ENCODE measurements at regions not wholly inside any gene's neighbourhood (a gene's known extent, or its start where the extent isn't known, plus 50 kb on each side); places are given as distances from the start of the nearest gene placed in this dataset.
"Not testable (repeated sequence)": the region's sequence is repeated elsewhere in the genome, so short reads cannot be mapped to it uniquely, and the experiment has no call there.

DNA sequence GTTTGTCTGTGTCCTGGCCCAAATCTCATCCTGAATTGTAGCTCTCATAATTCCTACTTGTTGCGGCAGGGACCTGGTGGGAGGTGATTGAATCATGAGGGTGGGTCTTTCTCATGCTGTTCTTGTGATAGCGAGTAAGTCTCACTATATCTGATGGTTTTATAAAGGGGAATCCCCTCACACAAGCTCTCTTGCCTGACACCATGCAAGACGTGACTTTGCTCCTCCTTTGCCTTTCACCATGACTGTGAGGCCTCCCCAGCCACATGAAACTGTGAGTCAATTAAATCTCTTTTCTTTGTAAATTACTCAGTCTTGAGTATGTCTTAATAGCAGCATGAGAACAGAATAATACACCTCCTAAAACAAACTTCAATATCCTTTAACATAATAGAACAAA, 1065.6 kb downstream of the PLA2G4A start:
- no peak for DNase-seq (ENCODE audit: low spot score)

DNA sequence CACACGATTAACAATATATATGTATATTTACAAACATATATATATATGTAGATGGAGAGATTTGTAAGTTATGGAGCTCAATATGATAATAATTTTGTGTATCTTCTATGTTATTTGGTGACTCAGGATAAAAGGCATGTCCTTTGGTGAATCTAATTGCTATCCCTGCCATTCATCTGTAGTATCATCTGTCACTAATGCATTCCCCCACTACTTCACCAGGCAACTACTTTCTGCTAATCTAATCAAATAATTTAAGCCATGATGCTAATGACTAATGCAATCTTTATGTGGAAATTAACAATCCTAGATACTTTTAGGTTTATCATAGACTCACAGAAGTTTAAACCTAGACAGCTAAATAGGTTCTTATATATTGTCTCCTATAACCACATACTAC, 1074.5 kb downstream of the PLA2G4A start:
- no peak for DNase-seq (ENCODE audit: low spot score)

DNA sequence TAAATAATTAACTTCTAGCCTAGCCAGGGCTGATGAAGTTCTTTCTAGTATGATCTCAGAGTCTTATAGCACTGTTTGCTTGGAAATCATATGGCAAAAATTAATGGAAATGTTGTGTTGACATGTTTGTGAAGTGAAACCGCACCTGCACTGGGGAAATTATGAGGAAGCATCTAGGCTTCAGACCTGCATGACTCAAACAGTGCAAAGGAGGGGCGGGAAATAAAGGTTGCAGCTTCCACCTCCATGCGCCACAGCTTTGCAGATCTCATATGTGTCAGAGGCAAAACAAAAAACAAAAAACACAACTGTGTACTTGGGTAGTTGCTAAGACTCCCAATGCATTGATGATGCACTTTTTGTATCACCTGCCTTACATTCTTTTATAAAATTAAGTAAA, 1080.6 kb downstream of the PLA2G4A start:
- no peak for DNase-seq (ENCODE audit: low spot score)

DNA sequence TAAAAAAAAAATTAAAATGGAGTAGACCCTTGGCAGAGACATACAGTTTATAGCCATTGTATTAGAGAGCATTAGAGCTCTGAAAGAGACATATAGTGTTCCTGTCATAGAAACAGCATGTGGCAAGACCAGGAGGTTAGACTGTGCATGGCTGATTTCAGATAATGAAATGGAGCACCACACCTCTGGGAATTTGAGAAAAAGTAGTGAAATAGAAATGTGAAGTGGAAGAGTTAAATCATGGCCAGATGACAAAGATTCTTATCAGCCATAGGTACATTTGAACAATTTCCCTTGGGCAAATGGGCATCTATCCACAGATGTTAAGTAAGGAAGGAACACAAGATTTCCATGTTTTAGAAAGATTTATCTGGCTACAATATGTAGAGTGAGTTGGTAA, 1083.1 kb downstream of the PLA2G4A start:
- no peak for DNase-seq (ENCODE audit: low spot score)

DNA sequence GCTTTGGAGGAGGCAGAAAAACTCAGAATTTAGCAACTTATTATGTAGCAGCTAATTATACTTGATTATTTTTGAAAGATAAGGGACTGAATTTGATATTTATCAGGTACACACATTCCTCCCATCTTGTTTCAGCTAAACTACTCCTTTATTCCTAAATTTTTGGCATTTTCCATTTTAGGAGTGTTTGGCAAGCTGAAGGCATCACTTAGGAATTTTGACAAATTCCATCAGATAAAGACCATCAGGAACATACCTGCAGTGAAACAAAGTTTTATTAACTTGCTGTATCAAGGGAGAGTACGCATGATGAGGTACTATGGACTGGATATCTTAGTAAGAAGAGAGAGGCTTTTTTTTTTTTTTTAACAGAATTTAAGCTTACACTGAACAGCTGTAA, 1092.2 kb downstream of the PLA2G4A start:
- DNase-seq (ENCODE audit: low spot score), result no peak

DNA sequence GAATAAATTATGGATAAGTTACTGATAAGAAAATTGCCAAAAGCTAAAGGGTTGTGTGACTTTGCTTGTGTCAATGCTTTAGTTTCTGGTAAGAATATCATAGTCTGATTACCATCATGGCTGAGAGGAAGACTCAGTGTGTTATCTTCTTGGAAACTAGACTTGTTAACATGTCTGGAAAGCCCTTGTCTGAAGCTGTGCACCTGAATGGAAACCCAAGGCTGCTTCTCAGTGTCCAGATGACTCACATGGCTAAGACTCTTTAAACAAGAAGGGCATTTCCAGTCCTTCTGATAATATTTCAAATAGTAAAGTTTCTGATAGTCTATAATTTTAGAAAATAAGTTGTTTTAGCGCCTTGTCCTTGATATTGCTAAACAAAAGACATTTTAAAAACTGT, 1092.7 kb downstream of the PLA2G4A start:
- DNase-seq (ENCODE audit: low spot score), result no peak

DNA sequence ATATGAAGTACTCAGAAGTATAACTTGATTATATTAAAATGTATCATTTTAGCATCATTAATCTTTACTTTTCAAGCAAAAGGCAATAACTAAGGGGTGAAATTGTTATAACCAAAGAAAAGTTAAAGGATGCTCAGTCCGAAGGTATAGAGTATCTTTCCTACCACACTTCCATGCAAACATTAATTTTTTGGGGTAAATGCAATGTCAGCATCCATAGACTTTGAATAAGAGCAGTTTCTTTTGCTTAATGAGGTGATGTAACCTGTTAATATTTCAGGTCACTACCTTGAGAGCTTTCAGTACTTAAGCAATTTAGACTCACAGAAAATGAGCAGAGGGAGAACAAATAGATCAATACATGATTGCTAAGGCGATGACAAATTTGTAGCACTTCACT, 1093.5 kb downstream of the PLA2G4A start:
- DNase-seq (ENCODE audit: low spot score), result no peak

DNA sequence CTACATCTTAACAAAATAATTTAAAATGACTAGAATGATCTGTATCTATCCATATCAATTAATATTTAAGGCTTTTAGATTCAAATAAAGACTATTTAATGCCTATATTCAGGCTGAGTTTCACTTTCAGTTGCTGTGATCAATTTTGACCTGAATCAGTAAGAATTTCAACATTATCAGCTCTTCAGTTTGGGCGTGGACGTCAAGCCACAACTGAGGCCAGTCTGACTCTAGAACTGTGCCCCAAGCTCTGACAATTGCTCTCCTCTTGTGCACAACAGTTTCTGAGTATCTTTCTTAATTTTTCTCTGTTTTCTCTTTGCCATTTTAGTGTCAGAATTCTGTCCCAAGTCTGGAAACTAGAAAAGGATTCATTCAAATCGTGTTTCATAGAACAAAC, 1095.5 kb downstream of the PLA2G4A start:
- DNase-seq (ENCODE audit: low spot score), result no peak

DNA sequence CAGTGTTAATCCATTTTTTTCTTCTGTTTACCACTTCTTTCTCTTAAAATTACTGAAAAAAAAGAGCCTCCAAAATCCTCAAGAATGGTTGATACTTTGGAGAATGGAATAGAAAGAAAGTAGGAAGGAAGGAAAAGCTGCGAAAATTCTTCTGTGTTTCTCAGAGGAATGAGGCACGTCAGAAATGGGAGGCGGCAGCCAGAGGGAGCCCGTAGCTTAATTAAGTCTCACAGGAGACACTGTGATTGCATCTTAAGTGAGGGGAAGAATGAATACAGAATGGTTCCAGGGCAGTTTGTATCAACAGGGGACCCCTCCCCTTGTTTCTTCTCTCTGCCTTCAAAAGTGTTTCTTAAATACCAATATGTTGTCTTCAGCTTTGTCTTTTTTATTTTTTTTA, 1099.5 kb downstream of the PLA2G4A start:
- DNase-seq (ENCODE audit: low spot score), result peak; percentile 7

DNA sequence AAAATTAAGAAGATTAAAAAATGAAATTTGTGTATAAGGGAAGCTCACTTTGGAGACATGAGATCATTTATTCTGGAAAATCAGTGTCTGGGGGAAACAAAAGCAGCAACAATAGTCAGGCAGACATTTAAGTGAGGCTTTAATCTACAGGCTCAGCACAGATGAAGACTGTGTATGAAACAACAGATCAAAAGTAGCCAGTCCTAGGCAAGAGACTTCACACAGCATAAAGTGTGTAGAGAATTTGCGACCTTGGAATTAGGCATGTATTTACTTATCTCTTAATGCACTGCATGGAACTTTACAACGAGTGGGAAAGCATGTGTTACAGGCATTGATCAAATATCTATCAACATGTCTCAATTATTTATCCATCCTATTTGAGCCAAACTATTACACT, 1099.9 kb downstream of the PLA2G4A start:
- no peak for DNase-seq (ENCODE audit: low spot score)

DNA sequence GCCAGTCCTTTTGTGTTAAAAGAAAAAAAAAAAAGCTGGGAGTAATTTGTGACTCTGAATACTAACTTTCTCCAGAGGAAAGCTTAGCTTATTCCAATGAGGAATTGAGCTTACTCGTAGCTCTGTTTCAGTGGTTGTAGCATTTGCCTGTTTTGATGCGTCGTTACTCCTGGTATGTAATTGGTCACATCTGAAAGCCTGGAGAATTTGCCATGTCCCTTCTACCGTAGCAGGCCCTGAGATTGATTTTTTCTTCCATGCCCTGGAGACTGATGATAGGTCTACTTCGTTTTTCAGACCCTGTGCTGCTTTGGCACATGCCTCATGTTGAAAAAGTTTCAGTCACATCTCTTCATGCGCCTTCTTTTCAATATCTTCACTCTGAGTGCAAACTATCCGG, 1103.0 kb downstream of the PLA2G4A start:
- DNase-seq (ENCODE audit: low spot score), result no peak

DNA sequence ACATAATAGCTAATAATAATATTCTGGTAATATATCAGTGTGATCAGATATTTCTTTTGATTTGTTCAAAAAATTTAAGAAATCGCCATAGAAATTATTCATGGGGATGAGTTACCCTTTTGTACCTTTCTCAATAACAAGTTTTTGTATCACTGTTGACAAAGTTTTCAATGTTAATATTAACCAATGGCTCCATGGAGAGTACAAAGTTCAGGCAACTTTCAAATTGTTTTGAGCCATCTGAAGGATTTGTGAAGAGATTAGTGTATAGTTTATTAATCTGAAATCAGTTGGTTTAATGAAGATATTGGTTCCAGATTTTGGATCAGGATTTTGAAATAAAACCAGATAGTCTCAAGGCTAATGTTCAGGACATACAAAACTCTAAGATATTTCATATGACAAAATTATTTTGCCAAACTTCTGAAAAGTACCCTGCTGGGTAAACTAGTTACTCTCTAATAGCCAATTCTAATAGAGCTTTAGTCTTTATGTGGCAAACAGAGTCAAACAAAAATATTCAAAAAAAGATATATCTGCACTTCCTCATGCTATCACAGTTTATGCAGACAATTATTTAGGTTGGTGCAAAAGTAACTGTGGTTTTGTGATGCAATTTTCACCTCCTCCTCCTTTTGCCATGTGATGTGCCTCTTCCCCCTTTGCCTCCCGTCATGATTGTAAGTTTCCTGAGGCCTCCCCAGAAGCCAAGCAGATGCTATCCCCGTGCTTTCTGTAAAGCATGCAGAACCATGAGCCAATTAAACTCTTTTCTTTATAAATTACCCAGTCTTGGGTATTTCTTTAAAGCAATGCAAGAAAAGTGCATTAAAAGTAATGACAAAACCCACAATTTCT, 1105.0 kb downstream of the PLA2G4A start:
- no peak for DNase-seq (ENCODE audit: low spot score)

DNA sequence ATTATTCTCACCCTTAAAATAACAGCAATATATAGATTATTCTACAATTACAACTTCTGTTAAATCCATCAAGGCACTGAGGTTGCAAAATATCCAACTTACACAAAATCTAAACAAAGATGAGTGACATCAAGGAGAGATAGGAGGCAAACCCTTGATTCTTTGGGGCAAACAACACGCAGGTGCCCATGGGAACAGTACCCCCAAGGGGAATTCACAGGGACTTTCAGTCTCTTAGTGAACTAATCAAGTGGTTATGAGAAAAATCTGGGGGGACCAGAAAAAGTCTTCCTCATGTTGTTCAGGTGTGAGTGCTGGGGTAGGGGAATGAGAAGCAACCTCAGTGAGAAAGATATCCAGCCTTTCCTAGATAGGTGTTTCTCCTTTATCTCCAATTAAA, 1107.9 kb downstream of the PLA2G4A start:
- no peak for DNase-seq (ENCODE audit: low spot score)

DNA sequence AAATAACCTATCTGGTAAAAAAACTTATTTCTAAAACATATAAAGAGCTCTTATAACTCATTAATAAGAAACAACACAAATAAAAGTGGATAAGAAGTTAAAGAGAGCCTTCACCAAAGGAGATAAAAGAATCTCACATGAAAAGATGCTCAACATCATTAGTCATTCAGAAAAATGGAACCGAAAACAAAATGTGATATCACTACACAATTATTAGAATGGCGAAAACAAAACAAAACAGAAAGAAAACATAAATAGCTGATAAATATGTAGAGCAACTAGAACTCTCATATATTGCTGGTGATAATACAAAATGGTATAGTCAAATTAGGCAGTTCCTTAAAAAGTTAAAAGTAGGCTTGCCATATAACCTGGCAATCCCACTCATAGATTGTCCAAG, 1109.3 kb downstream of the PLA2G4A start:
- DNase-seq (ENCODE audit: low spot score), result no peak

DNA sequence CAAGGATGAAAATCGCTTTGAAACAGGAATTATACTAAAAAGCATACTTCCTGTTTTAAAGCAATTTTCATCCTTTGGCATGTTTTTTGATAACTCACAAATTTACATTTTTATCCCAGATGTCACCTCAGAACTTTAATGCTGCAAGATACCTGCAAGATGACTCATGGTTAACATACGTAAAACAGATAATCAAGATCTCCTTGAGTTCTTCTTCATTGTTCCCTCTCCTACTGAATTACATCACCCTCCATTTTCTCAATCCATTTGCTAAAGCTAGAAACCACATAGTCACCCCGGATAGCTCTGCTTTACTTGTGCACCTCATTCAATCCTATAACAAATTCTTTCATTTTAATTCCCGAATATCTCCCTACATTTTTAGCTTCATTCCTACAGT, 1114.2 kb downstream of the PLA2G4A start:
- DNase-seq (ENCODE audit: low spot score), result no peak

DNA sequence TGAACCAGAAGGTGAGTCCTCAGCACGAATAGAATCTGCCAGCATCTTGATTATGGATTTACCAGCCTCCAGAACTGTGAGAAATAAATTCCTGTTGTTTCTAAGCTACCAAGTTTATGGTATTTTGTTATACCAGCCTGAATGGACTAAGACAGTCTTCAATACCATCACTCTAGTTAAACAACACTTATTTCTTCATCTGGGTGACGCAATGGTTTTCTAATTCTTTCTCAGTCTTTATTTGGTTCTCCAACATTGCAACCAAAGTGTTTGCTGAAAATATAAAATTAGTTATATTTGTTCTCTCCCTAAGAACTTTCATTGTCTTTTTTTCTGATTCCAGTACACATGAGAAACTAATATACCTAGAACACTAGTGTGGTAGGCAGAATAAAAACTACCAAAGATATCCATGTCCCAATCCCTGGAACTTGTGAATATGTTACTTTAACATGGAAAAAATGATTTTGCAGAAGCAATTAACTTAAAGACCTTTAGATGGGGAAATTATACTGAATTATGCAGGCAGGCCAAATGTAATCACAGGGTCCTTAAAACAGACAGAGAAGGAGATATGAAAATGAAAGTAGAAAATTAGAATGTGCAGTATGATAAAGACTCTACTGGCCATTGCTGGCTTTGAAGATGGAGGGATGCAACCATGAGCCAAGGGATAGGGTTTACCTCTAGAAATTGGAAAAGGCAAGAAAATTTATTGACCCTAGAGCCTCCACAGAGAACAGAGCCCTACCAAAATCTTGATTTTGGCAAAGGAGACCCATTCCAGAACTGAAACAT, 1115.1 kb downstream of the PLA2G4A start:
- no peak for DNase-seq (ENCODE audit: low spot score)

DNA sequence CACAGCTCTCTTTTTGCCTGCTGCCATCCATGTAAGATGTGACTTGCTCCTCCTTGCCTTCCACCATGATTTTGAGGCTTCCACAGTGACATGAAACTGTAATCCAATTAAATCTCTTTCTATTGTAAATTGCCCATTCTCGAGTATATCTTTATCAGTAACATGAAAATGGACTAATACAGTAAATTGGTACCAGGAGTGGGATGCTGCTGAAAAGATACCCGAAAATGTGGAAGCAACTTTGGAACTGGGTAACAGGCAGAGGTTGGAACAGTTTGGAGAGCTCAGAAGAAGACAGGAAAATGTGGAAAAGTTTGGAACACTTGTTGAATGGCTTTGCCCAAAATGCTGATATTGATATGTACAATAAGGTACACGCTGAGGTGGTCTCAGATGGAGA, 1117.9 kb downstream of the PLA2G4A start:
- DNase-seq (ENCODE audit: low spot score), result not testable (repeated sequence)

DNA sequence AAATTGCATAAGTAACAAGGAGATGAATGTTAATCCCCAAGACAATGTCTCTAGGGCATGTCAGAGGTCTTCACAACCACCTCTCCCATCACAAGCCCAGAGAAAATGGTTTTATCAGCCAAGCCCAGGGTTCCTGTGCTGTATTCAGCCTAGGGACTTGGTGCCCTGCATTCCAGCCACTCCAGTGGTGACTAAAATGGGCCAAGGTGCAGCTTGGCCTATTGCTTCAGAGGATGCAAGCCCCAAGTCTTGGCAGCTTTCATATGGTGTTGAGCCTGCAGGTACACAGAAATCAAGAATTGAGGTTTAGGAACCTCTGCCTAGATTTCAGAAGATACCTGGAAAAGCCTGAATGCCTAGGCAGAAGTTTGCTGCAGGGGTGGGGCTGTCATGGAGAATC, 1118.6 kb downstream of the PLA2G4A start:
- DNase-seq (ENCODE audit: low spot score), result no peak

DNA sequence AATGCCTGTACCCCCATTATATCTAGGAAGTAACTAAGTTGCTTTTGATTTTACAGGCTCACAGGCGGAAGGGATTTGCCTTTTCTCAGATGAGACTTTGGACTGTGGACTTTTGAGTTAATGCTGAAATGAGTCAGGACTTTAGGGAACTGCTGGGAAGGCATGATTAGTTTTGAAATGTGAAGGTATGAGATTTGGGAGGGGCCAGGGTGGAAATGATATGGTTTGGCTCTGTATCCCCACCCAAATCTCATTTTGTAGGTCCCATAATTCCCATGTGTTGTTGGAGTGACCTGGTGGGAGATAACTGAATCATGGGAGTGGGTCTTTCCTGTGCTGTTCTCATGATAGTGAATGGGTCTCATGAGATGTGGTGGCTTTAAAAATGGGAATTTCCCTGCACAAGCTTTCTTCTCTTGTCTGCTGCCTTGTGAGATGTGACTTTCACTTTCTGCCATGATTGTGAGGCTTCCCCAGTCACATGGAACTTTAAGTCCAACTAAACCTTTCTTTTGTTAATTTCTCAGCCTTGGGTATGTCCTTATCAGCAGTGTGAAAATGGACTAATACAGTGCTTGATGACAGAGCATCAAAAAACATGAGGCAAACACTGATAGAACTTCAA, 1119.5 kb downstream of the PLA2G4A start:
- no peak for DNase-seq (ENCODE audit: low spot score)

DNA sequence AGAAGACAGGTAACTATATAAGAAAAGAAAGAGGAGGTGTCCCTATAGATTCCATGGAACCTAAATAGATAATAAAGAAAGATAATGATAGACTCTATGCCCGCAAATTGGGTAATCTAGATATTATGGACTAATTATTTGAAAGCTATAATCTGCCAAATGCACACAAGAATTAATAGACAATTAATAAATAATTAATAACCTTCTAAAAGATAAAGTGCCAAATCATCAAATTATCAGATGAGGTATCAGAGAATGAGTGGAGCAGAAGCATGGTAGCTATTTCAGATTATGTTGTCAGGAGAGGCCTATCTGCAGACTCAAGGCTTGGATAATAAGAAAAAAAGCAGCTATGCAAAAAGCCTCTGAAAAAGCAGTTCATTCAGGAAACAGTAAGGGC, 1120.8 kb downstream of the PLA2G4A start:
- no peak for DNase-seq (ENCODE audit: low spot score)

DNA sequence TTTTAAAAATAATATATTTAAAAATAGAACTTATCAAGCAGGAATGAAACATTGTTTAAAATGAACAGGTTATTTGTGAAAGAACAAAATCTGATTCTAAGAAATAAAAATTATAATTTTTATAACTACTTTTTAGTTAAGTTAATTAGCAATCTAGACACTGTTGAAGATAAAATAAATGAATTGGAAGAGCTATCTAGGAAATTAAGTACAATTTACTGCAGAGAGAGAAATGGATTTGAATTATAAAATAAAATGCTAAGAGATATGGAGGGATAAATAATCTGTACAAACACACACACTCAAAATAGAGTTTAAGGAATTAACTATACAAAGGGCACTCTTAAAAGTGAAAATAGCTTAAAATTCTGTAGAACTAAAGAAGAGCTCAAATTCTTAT, 1123.1 kb downstream of the PLA2G4A start:
- DNase-seq (ENCODE audit: low spot score), result no peak

DNA sequence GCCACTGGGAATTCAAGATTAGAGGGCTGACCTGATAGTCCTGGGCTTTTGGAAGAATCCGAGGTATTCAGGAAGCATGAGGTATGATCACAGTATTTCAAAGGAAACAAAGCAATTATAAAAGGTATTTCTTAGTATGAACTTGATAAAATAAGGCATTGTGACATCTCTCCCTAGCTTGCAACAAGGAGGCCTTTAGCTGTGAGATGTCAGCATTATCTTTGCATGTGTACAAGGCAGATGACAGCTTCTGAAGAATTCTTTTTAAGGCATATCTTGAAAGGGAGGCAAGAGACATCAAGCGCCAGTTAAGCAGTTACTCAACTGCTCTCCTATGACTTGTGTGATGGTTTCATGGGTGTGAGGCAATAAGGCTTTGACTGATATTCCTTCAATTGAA, 1123.7 kb downstream of the PLA2G4A start:
- DNase-seq (ENCODE audit: low spot score), result no peak

DNA sequence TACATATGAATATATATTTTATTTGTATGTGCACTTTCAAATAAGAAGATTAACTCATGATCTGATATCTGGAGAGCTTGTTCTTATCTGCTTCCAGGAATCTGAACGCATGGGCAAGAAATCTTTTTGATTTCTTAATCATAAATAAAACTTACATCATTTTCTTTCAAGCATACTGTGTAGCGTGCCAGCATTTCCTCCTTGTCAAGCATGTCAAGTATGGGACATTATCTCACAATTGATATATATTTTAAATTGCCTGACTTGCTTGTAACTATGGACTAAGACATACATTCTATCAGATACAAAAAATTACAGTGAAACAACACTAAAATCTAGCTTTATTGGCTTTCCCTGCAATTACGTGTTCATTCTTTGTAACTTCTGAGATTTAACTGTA, 1128.2 kb downstream of the PLA2G4A start:
- no peak for DNase-seq (ENCODE audit: low spot score)
